ENCODE measurements at regions not wholly inside any gene's neighbourhood (a gene's known extent, or its start where the extent isn't known, plus 50 kb on each side); places are given as distances from the start of the nearest gene placed in this dataset.

DNA sequence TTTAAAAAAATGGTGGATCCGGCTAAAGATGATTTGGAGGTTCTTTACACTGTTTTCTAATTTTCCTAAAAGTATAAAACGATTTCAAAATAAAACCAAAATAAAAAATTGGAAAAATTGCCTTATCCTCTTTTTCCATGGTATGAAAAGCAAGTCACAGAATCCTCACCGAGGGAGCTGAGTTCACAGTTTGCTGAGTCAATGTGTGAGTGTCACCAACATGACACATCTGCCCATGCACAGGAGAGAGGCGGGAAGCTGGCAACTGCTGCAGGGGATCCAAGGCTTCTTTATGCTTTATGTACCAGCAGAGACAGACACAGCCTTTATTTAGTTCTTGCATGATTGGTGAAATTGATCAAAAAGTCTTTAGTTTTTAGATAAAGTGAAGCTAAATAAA lies 157.8 kb downstream of the TNFSF13B start (continued):
- TF ChIP-seq, protein P1, sequence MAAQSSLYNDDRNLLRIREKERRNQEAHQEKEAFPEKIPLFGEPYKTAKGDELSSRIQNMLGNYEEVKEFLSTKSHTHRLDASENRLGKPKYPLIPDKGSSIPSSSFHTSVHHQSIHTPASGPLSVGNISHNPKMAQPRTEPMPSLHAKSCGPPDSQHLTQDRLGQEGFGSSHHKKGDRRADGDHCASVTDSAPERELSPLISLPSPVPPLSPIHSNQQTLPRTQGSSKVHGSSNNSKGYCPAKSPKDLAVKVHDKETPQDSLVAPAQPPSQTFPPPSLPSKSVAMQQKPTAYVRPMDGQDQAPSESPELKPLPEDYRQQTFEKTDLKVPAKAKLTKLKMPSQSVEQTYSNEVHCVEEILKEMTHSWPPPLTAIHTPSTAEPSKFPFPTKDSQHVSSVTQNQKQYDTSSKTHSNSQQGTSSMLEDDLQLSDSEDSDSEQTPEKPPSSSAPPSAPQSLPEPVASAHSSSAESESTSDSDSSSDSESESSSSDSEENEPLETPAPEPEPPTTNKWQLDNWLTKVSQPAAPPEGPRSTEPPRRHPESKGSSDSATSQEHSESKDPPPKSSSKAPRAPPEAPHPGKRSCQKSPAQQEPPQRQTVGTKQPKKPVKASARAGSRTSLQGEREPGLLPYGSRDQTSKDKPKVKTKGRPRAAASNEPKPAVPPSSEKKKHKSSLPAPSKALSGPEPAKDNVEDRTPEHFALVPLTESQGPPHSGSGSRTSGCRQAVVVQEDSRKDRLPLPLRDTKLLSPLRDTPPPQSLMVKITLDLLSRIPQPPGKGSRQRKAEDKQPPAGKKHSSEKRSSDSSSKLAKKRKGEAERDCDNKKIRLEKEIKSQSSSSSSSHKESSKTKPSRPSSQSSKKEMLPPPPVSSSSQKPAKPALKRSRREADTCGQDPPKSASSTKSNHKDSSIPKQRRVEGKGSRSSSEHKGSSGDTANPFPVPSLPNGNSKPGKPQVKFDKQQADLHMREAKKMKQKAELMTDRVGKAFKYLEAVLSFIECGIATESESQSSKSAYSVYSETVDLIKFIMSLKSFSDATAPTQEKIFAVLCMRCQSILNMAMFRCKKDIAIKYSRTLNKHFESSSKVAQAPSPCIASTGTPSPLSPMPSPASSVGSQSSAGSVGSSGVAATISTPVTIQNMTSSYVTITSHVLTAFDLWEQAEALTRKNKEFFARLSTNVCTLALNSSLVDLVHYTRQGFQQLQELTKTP (IDR thresholded peaks at IDR 0.05; ENCODE audit: low read depth in 1 of 2, partially characterized antibody in 2 of 2) = no peak
- TF ChIP-seq MAFG (tag; conservative IDR thresholded peaks at IDR 0.05) (peak; percentile 31; the same call in 1 of the 2 replicates), ZNF140 (CRISPR knock-in tag; IDR thresholded peaks at IDR 0.05) (no peak), SMC3 (conservative IDR thresholded peaks at IDR 0.05; ENCODE audit: insufficient read depth, low read depth, low read length) (no peak), KLF10 (CRISPR knock-in tag; IDR thresholded peaks at IDR 0.05) (no peak), ZZZ3 (IDR thresholded peaks at IDR 0.05) (no peak), ZNF583 (CRISPR knock-in tag; IDR thresholded peaks at IDR 0.05) (no peak), MCM7 (IDR thresholded peaks at IDR 0.05) (no peak), TAF7 (tag; IDR thresholded peaks at IDR 0.05) (no peak), CBX1 (IDR thresholded peaks at IDR 0.05; ENCODE audit: low read depth) (no peak), ZNF696 (CRISPR knock-in tag; conservative IDR thresholded peaks at IDR 0.05) (no peak), KAT8 (IDR thresholded peaks at IDR 0.05; ENCODE audit: low read depth) (no peak)
- TF ChIP-seq, protein P2, sequence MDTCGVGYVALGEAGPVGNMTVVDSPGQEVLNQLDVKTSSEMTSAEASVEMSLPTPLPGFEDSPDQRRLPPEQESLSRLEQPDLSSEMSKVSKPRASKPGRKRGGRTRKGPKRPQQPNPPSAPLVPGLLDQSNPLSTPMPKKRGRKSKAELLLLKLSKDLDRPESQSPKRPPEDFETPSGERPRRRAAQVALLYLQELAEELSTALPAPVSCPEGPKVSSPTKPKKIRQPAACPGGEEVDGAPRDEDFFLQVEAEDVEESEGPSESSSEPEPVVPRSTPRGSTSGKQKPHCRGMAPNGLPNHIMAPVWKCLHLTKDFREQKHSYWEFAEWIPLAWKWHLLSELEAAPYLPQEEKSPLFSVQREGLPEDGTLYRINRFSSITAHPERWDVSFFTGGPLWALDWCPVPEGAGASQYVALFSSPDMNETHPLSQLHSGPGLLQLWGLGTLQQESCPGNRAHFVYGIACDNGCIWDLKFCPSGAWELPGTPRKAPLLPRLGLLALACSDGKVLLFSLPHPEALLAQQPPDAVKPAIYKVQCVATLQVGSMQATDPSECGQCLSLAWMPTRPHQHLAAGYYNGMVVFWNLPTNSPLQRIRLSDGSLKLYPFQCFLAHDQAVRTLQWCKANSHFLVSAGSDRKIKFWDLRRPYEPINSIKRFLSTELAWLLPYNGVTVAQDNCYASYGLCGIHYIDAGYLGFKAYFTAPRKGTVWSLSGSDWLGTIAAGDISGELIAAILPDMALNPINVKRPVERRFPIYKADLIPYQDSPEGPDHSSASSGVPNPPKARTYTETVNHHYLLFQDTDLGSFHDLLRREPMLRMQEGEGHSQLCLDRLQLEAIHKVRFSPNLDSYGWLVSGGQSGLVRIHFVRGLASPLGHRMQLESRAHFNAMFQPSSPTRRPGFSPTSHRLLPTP (IDR thresholded peaks at IDR 0.05; ENCODE audit: borderline replicate concordance, extremely low read depth, insufficient read length) = no peak

All from K562 (cell line).